ENCODE measurements at regions not wholly inside any gene's neighbourhood (a gene's known extent, or its start where the extent isn't known, plus 50 kb on each side); places are given as distances from the start of the nearest gene placed in this dataset.

DNA sequence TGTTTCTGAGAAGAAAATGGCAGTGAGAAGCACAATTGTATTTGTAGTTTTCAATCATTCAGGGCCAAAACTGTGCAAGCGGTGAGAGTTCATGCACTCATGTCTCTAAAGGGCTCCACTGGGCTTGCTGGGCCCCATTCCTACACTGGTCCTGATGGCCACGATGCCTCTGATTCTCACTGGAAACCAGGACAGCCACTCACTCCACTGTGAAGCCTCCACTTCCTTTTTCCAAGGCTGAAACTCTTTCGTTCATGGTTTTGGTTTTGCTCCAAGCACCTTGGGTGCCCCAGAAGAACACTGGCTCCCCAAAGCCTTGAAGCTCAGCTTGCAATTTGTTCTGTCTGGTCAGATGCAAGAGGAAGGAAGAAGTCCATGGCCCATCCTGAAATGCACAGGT, 390.0 kb upstream of the MKI67 start:
- no peak for TF ChIP-seq POLR2A (IDR thresholded peaks at IDR 0.05)
- TF ChIP-seq, protein P1, sequence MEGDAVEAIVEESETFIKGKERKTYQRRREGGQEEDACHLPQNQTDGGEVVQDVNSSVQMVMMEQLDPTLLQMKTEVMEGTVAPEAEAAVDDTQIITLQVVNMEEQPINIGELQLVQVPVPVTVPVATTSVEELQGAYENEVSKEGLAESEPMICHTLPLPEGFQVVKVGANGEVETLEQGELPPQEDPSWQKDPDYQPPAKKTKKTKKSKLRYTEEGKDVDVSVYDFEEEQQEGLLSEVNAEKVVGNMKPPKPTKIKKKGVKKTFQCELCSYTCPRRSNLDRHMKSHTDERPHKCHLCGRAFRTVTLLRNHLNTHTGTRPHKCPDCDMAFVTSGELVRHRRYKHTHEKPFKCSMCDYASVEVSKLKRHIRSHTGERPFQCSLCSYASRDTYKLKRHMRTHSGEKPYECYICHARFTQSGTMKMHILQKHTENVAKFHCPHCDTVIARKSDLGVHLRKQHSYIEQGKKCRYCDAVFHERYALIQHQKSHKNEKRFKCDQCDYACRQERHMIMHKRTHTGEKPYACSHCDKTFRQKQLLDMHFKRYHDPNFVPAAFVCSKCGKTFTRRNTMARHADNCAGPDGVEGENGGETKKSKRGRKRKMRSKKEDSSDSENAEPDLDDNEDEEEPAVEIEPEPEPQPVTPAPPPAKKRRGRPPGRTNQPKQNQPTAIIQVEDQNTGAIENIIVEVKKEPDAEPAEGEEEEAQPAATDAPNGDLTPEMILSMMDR (IDR thresholded peaks at IDR 0.05), result no peak

Measured in sigmoid colon (tissue), 3 donors.